ENCODE measurements at regions not wholly inside any gene's neighbourhood (a gene's known extent, or its start where the extent isn't known, plus 50 kb on each side); places are given as distances from the start of the nearest gene placed in this dataset.
"Not testable (repeated sequence)": the region's sequence is repeated elsewhere in the genome, so short reads cannot be mapped to it uniquely, and the experiment has no call there.

GRCh38 chr16:62724670-62725269 lies 688.5 kb upstream of the CDH8 start:
- peaks cover 48% of the 10 kb centered on the region for H3K9me3 Mint-ChIP-seq
- CTCF ChIA-PET; H3K27me3 Mint-ChIP-seq; DNase-seq; H3K4me1 Mint-ChIP-seq (ENCODE audit: low read depth); intact Hi-C loops (cut with micrococcal nuclease); H3K27ac Mint-ChIP-seq; H3K4me3 Mint-ChIP-seq; H3K36me3 Mint-ChIP-seq; POLR2A ChIA-PET: not testable (repeated sequence)

- Mint-ChIP-seq H3K27me3 (no peaks in the 10 kb centered on the region), H3K9me3 (peaks cover 39% of the 10 kb centered on the region), H3K4me1 (ENCODE audit: low read depth) (no peaks in the 10 kb centered on the region), H3K27ac (no peak overlapping the region), H3K36me3 (no peaks in the 10 kb centered on the region), H3K4me3 (no peak overlapping the region)
- ChIA-PET POLR2A (no interaction called here), CTCF (no interaction called here)
- DNase-seq, result no peak
- intact Hi-C loops (cut with micrococcal nuclease), result no loop called here
Observed at GRCh38 chr16:62720651-62721050, 684.4 kb upstream of the CDH8 start.

DNA sequence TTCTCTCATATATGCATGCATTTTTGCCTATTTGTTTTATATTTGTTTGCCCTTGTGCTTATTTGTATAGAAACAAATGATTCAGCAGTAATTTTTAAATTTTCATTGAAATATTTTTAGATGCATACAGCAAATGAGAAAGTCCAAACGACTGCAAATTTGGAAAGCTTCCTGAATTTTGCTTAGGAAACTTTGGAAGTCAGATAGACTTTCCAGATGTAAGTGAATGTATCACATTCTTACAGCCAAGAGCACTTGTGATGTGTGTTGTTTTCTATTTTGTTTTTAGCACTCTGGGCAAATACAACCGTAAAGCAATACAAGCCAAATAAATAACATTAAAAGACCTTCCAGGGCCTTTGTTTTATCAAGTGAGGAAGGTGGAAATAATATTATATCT lies 680.8 kb upstream of the CDH8 start:
- DNase-seq, result no peak
- Mint-ChIP-seq H3K27ac (no peak overlapping the region), H3K9me3 (peaks cover 28% of the 10 kb centered on the region), H3K27me3 (no peaks in the 10 kb centered on the region), H3K4me1 (ENCODE audit: low read depth) (no peaks in the 10 kb centered on the region), H3K4me3 (no peak overlapping the region), H3K36me3 (no peaks in the 10 kb centered on the region)
- ChIA-PET CTCF (no interaction called here), POLR2A (no interaction called here)
- intact Hi-C loops (cut with micrococcal nuclease), result loop anchor here (10.0 kb wide), 1 partner anchor 192 kb away; no protein-coding TSS in a partner anchor

- H3K27me3 Mint-ChIP-seq, result no peaks in the 10 kb centered on the region
- CTCF ChIA-PET, result no interaction called here
- no peaks in the 10 kb centered on the region for H3K36me3 Mint-ChIP-seq
- H3K4me1 Mint-ChIP-seq (ENCODE audit: low read depth), result no peaks in the 10 kb centered on the region
- H3K27ac Mint-ChIP-seq, result no peak overlapping the region
- POLR2A ChIA-PET, result no interaction called here
- peaks cover 29% of the 10 kb centered on the region for H3K9me3 Mint-ChIP-seq
- no peak overlapping the region for H3K4me3 Mint-ChIP-seq
- no peak for DNase-seq
- intact Hi-C loops (cut with micrococcal nuclease), result loop anchor here (10.0 kb wide), 1 partner anchor 191 kb away; no protein-coding TSS in a partner anchor
Observed at GRCh38 chr16:62715701-62716100, 679.5 kb upstream of the CDH8 start.

GRCh38 chr16:62712566-62712965 lies 676.3 kb upstream of the CDH8 start:
- no peak for DNase-seq
- ChIA-PET POLR2A (no interaction called here), CTCF (no interaction called here)
- H3K27ac Mint-ChIP-seq, result no peak overlapping the region
- H3K4me3 Mint-ChIP-seq, result no peak overlapping the region
- no peaks in the 10 kb centered on the region for H3K36me3 Mint-ChIP-seq
- H3K9me3 Mint-ChIP-seq, result peaks cover 26% of the 10 kb centered on the region
- intact Hi-C loops (cut with micrococcal nuclease), result loop anchor here (10.0 kb wide), 1 partner anchor 188 kb away; no protein-coding TSS in a partner anchor
- no peaks in the 10 kb centered on the region for H3K27me3 Mint-ChIP-seq
- H3K4me1 Mint-ChIP-seq (ENCODE audit: low read depth), result no peaks in the 10 kb centered on the region

DNA sequence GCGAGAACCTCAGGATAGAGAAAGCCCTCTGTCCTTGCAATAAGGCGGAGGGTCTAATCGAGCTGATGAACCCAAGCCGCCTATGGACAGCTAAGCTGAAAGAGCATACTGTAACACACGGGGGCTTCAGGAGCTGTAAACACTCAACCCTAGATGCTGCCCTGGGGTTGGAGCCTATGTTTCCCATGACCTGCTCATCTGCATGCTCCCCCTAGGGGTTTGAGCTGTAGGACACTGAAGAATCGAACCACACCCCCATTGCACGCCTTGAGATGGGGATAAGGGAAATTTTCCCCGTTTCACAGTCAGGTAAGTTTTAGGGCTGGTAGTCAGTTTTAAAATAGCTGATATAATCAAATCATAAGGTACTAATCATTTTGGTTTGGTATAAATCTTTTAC lies 675.6 kb upstream of the CDH8 start:
- H3K27me3 Mint-ChIP-seq, result no peaks in the 10 kb centered on the region
- no peak for DNase-seq
- H3K36me3 Mint-ChIP-seq, result no peaks in the 10 kb centered on the region
- peaks cover 20% of the 10 kb centered on the region for H3K9me3 Mint-ChIP-seq
- no peak overlapping the region for H3K27ac Mint-ChIP-seq
- POLR2A ChIA-PET, result no interaction called here
- no peak overlapping the region for H3K4me3 Mint-ChIP-seq
- CTCF ChIA-PET, result no interaction called here
- H3K4me1 Mint-ChIP-seq (ENCODE audit: low read depth), result no peaks in the 10 kb centered on the region
- intact Hi-C loops (cut with micrococcal nuclease), result loop anchor here (10.0 kb wide), 1 partner anchor 187 kb away; no protein-coding TSS in a partner anchor

GRCh38 chr16:62709794-62710193 lies 673.6 kb upstream of the CDH8 start:
- DNase-seq, result no peak
- CTCF ChIA-PET, result no interaction called here
- H3K4me1 Mint-ChIP-seq (ENCODE audit: low read depth), result no peaks in the 10 kb centered on the region
- intact Hi-C loops (cut with micrococcal nuclease), result loop anchor here (10.0 kb wide), 1 partner anchor 185 kb away; no protein-coding TSS in a partner anchor
- no peaks in the 10 kb centered on the region for H3K36me3 Mint-ChIP-seq
- POLR2A ChIA-PET, result no interaction called here
- no peaks in the 10 kb centered on the region for H3K27me3 Mint-ChIP-seq
- H3K4me3 Mint-ChIP-seq, result no peak overlapping the region
- H3K27ac Mint-ChIP-seq, result no peak overlapping the region
- H3K9me3 Mint-ChIP-seq, result peaks cover 17% of the 10 kb centered on the region

- Mint-ChIP-seq H3K36me3 (no peaks in the 10 kb centered on the region), H3K9me3 (peaks cover 33% of the 10 kb centered on the region), H3K4me3 (no peak overlapping the region), H3K4me1 (ENCODE audit: low read depth) (no peaks in the 10 kb centered on the region), H3K27ac (no peak overlapping the region), H3K27me3 (no peaks in the 10 kb centered on the region)
- DNase-seq, result no peak
- ChIA-PET POLR2A (no interaction called here), CTCF (no interaction called here)
- intact Hi-C loops (cut with micrococcal nuclease), result no loop called here
Observed at GRCh38 chr16:62701426-62701825, 665.2 kb upstream of the CDH8 start.

- ChIA-PET CTCF (no interaction called here), POLR2A (no interaction called here)
- Mint-ChIP-seq H3K36me3 (no peaks in the 10 kb centered on the region), H3K4me3 (no peak overlapping the region), H3K9me3 (peaks cover 31% of the 10 kb centered on the region), H3K27me3 (no peaks in the 10 kb centered on the region), H3K27ac (no peak overlapping the region), H3K4me1 (ENCODE audit: low read depth) (no peaks in the 10 kb centered on the region)
- intact Hi-C loops (cut with micrococcal nuclease), result no loop called here
- DNase-seq, result no peak
Observed at GRCh38 chr16:62700426-62701294, 664.4 kb upstream of the CDH8 start.

- H3K9me3 Mint-ChIP-seq, result peaks cover 44% of the 10 kb centered on the region
- DNase-seq, result no peak
- H3K27me3 Mint-ChIP-seq, result no peaks in the 10 kb centered on the region
- no peaks in the 10 kb centered on the region for H3K36me3 Mint-ChIP-seq
- ChIA-PET POLR2A (no interaction called here), CTCF (no interaction called here)
- intact Hi-C loops (cut with micrococcal nuclease), result no loop called here
- H3K4me3 Mint-ChIP-seq, result no peak overlapping the region
- H3K27ac Mint-ChIP-seq, result no peak overlapping the region
- H3K4me1 Mint-ChIP-seq (ENCODE audit: low read depth), result no peaks in the 10 kb centered on the region
Observed at GRCh38 chr16:62692685-62693084, 656.4 kb upstream of the CDH8 start.

DNA sequence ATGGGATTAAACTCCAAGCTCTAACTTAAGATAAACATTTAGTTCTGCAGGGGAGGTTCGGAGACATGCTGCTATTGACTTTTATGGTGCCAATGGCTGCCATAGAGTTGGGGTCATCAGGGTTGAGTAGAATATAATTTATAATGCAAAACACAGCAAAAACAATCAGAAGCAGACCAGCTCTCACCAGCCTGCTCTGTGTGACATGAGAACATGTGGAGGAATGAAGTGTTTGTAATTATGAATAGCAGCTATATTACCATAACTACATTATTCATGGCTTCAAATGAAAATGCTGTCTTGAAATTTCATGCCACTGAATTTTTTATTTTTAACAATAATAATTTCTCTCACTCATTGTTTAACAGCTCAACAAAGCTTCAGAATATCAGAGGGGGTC lies 645.6 kb upstream of the CDH8 start:
- Mint-ChIP-seq H3K27me3 (no peaks in the 10 kb centered on the region), H3K4me3 (no peak overlapping the region), H3K4me1 (ENCODE audit: low read depth) (no peaks in the 10 kb centered on the region), H3K27ac (no peak overlapping the region), H3K9me3 (peaks cover 51% of the 10 kb centered on the region), H3K36me3 (no peaks in the 10 kb centered on the region)
- no peak for DNase-seq
- ChIA-PET POLR2A (no interaction called here), CTCF (no interaction called here)
- intact Hi-C loops (cut with micrococcal nuclease), result no loop called here

GRCh38 chr16:62678796-62679195 lies 642.6 kb upstream of the CDH8 start:
- H3K27me3 Mint-ChIP-seq, result no peaks in the 10 kb centered on the region
- H3K27ac Mint-ChIP-seq, result no peak overlapping the region
- intact Hi-C loops (cut with micrococcal nuclease), result no loop called here
- no peaks in the 10 kb centered on the region for H3K4me1 Mint-ChIP-seq (ENCODE audit: low read depth)
- H3K36me3 Mint-ChIP-seq, result no peaks in the 10 kb centered on the region
- DNase-seq, result no peak
- ChIA-PET CTCF (no interaction called here), POLR2A (no interaction called here)
- peaks cover 52% of the 10 kb centered on the region for H3K9me3 Mint-ChIP-seq
- no peak overlapping the region for H3K4me3 Mint-ChIP-seq

- H3K4me3 Mint-ChIP-seq, result no peak overlapping the region
- no peak for DNase-seq
- H3K27me3 Mint-ChIP-seq, result no peaks in the 10 kb centered on the region
- H3K36me3 Mint-ChIP-seq, result no peaks in the 10 kb centered on the region
- intact Hi-C loops (cut with micrococcal nuclease), result no loop called here
- POLR2A ChIA-PET, result no interaction called here
- no peak overlapping the region for H3K27ac Mint-ChIP-seq
- H3K4me1 Mint-ChIP-seq (ENCODE audit: low read depth), result no peaks in the 10 kb centered on the region
- peaks cover 44% of the 10 kb centered on the region for H3K9me3 Mint-ChIP-seq
- CTCF ChIA-PET, result no interaction called here
Observed at GRCh38 chr16:62676306-62676705, 640.1 kb upstream of the CDH8 start.
